GM12878 (cell line): ENCODE measurements at regions not wholly inside any gene's neighbourhood (a gene's known extent, or its start where the extent isn't known, plus 50 kb on each side); places are given as distances from the start of the nearest gene placed in this dataset.

Experiments
- ATAC-seq: fragments of 200-7000 bp; cut with Tn5 transposase; 3 replicates; pipeline ENCODE4 v1.9.1; 2020; ENCODE audit warnings: mild to moderate bottlenecking, moderate library complexity
- BruUV-seq: library from RNA; stranded (reverse); fragments of 400-500 nt; replicated peaks from 2 replicates; lab custom pipeline; 2021; lab: Mats Ljungman, UMichigan
- CTCF ChIA-PET: fragments of 300-600 bp; sonication (Branson Sonifier 250); formaldehyde crosslinking; extraction: SDS; loops from one replicate; lab custom pipeline; 2021; ENCODE audit warnings: inconsistent platforms; lab: Yijun Ruan, JAX
- POLR2A ChIA-PET: fragments of 350-600 bp; formaldehyde crosslinking; extraction: SDS; loops from one replicate; lab custom pipeline; 2021; ENCODE audit warnings: inconsistent platforms; lab: Charles Lee
- RAD21 ChIA-PET: fragments of 300-600 bp; sonication (Branson Sonifier 250); formaldehyde crosslinking; loops from one replicate; lab custom pipeline; 2023; ENCODE audit warnings: antibody characterized with exemption; ENCODE audit not compliant: unreplicated experiment; lab: Charles Lee
- SMC1A ChIA-PET: fragments of 300-600 bp; sonication (Branson Sonifier 250); formaldehyde crosslinking; loops from one replicate; lab custom pipeline; 2023; ENCODE audit not compliant: unreplicated experiment, uncharacterized antibody; lab: Charles Lee
- DNase-seq: peaks from one replicate; pipeline ENCODE4 v3.0.0-alpha.2; 2011; ENCODE audit warnings: low read depth, low spot score
- FAIRE-seq: peaks from 3 replicates; lab custom pipeline; 2011; peaks lifted over from hg19 to GRCh38; lab: Jason Lieb, UNC
- H2AFZ ChIP-seq: 2 replicates; pipeline ENCODE4 v1.6.0; 2011; ENCODE audit warnings: low read depth, low read length, control low read depth; ENCODE audit not compliant: control insufficient read depth
- H3K27ac ChIP-seq: 2 replicates; pipeline ENCODE4 v1.5.1; 2011; ENCODE audit warnings: control low read depth; ENCODE audit not compliant: control insufficient read depth, insufficient read depth
- H3K27me3 ChIP-seq, 2 experiments: replicated peaks in 1 of 2; 2 replicates each; pipeline versions ENCODE4 v1.6.0 to v1.6.1; 2011; ENCODE audit warnings: low read length in 1 of 2; ENCODE audit not compliant: control insufficient read depth in 2 of 2, insufficient read depth in 2 of 2
- H3K36me3 ChIP-seq, 2 experiments: 2 replicates each; pipeline ENCODE4 v1.5.1; 2011; ENCODE audit warnings: low read length in 1 of 2; ENCODE audit not compliant: control insufficient read depth in 2 of 2, insufficient read depth in 2 of 2
- H3K4me1 ChIP-seq: 2 replicates; pipeline ENCODE4 v1.6.1; 2011; ENCODE audit warnings: mild to moderate bottlenecking, low read length, moderate library complexity, mixed read lengths; ENCODE audit not compliant: control insufficient read depth, insufficient read depth
- H3K4me2 ChIP-seq: 2 replicates; pipeline ENCODE4 v1.6.0; 2011; ENCODE audit warnings: control low read depth; ENCODE audit not compliant: control insufficient read depth, insufficient read depth
- H3K4me3 ChIP-seq: fragments of 200-600 bp; sonication (generic); 2 replicates; pipeline ENCODE4 v1.5.1; 2016
- H3K79me2 ChIP-seq: 2 replicates; pipeline ENCODE4 v1.6.0; 2011; ENCODE audit warnings: low read length; ENCODE audit not compliant: control insufficient read depth, insufficient read depth
- H3K9ac ChIP-seq: 2 replicates; pipeline ENCODE4 v1.8.0; 2011; ENCODE audit warnings: low read length, control low read depth, mixed read lengths; ENCODE audit not compliant: control insufficient read depth, insufficient read depth
- H3K9me3 ChIP-seq: replicated peaks from 3 replicates; pipeline ENCODE4 v1.5.1; 2011; ENCODE audit warnings: mild to moderate bottlenecking, low read length; ENCODE audit not compliant: control insufficient read depth, insufficient read depth
- H4K20me1 ChIP-seq: 2 replicates; pipeline ENCODE4 v1.6.0; 2011; ENCODE audit not compliant: control insufficient read depth, insufficient read depth
- CHD1 ChIP-seq: IDR thresholded peaks from 2 replicates; pipeline ENCODE4 v1.6.1; 2012; ENCODE audit warnings: low read depth, low read length, improper control_type of control experiment
- ETV6 ChIP-seq, 2 experiments: fragments of 450-650 bp in 1 of 2; IDR thresholded peaks in 1 of 2; conservative IDR thresholded peaks in 1 of 2; 2 replicates each; pipeline ENCODE4 v1.6.1; 2014; ENCODE audit warnings: antibody characterized with exemption in 1 of 2, borderline replicate concordance in 1 of 2, low read depth in 1 of 2, mild to moderate bottlenecking in 1 of 2, moderate library complexity in 1 of 2
- EZH2 ChIP-seq: IDR thresholded peaks from 2 replicates; pipeline ENCODE4 v1.6.1; 2012; ENCODE audit warnings: low read depth, mild to moderate bottlenecking, control low read depth, inconsistent platforms, low read length, borderline replicate concordance; ENCODE audit not compliant: control insufficient read depth
- FOXM1 ChIP-seq: IDR thresholded peaks from 2 replicates; pipeline ENCODE4 v1.6.1; 2012; ENCODE audit warnings: low read depth, mild to moderate bottlenecking, inconsistent platforms, low read length, moderate library complexity
- HDGF ChIP-seq: fragments of 450-650 bp; IDR thresholded peaks from 2 replicates; pipeline ENCODE4 v1.6.1; 2016; ENCODE audit warnings: antibody characterized with exemption
- MEF2B ChIP-seq: fragments of 450-650 bp; IDR thresholded peaks from 2 replicates; pipeline ENCODE4 v1.6.1; 2018; ENCODE audit warnings: mild to moderate bottlenecking, moderate library complexity; ENCODE audit not compliant: partially characterized antibody, poor library complexity, severe bottlenecking
- MTA3 ChIP-seq: IDR thresholded peaks from 2 replicates; pipeline ENCODE4 v1.6.1; 2012; ENCODE audit warnings: low read length, inconsistent platforms, borderline replicate concordance
- NKRF ChIP-seq: fragments of 450-650 bp; conservative IDR thresholded peaks from 2 replicates; pipeline ENCODE4 v1.6.1; 2017; ENCODE audit warnings: mild to moderate bottlenecking, moderate library complexity
- POLR2AphosphoS2 ChIP-seq: IDR thresholded peaks from 2 replicates; pipeline ENCODE4 v1.6.1; 2011; ENCODE audit warnings: low read depth, mild to moderate bottlenecking, low read length, improper control_type of control experiment, moderate library complexity
- SREBF2 ChIP-seq: IDR thresholded peaks from 2 replicates; pipeline ENCODE4 v1.6.1; 2012; ENCODE audit warnings: mild to moderate bottlenecking, low read length
- TBL1XR1 ChIP-seq: IDR thresholded peaks from 2 replicates; pipeline ENCODE4 v1.6.1; 2012; ENCODE audit warnings: low read depth, low read length, improper control_type of control experiment
- TCF12 ChIP-seq: IDR thresholded peaks from 2 replicates; pipeline ENCODE4 v1.6.1; 2011; ENCODE audit warnings: low read depth, mild to moderate bottlenecking, low read length
- WRNIP1 ChIP-seq: IDR thresholded peaks from 2 replicates; pipeline ENCODE4 v1.6.1; 2011; ENCODE audit warnings: low read depth, low read length, improper control_type of control experiment, borderline replicate concordance
- YY1 ChIP-seq: IDR thresholded peaks from 2 replicates; pipeline ENCODE4 v1.6.1; 2011; ENCODE audit warnings: low read depth, mild to moderate bottlenecking, low read length
- ZBED1 ChIP-seq: IDR thresholded peaks from 2 replicates; pipeline ENCODE4 v1.6.1; 2016; ENCODE audit warnings: borderline replicate concordance
- ZNF622 ChIP-seq: fragments of 450-650 bp; IDR thresholded peaks from 2 replicates; pipeline ENCODE4 v1.6.1; 2017; ENCODE audit warnings: mild to moderate bottlenecking, inconsistent platforms
- WGBS: methylation state at CpG from one replicate; pipeline ENCODE4 v1.1.6; 2016; ENCODE audit warnings: low lambda C conversion rate; ENCODE audit not compliant: insufficient replicate concordance, insufficient coverage; ENCODE audit errors: missing lambda C conversion rate; 5-methylcytosine and 5-hydroxymethylcytosine counted together
- in situ Hi-C: fragments of 300-500 bp; cut with MboI; formaldehyde crosslinking; loops from 9 replicates; pipeline ENCODE4 v1.14.3; 2018; ENCODE audit warnings: mixed read lengths
- intact Hi-C: fragments of 100-400 bp; cut with micrococcal nuclease; formaldehyde crosslinking; loops from one replicate; pipeline ENCODE4 v1.14.2; 2022; ENCODE audit not compliant: unreplicated experiment
- TF ChIP-seq, protein P1 (sequence below): IDR thresholded peaks from 2 replicates; pipeline ENCODE4 v1.6.1; 2011; ENCODE audit warnings: borderline replicate concordance, low read depth, mild to moderate bottlenecking, moderate library complexity, mixed read lengths, low read length; ENCODE audit not compliant: insufficient read depth; ENCODE audit errors: extremely low read length
- TF ChIP-seq, protein P2 (sequence below): IDR thresholded peaks from 2 replicates; pipeline ENCODE4 v1.6.1; 2011; ENCODE audit warnings: low read depth, mild to moderate bottlenecking, low read length, moderate library complexity, borderline replicate concordance; ENCODE audit errors: extremely low read depth

- Histone ChIP-seq H3K9ac (no peak overlapping the region), H3K27ac (no peak overlapping the region), H3K4me2 (no peak overlapping the region), H2AFZ (no peak overlapping the region), H3K4me1 (no peaks in the 10 kb centered on the region), H3K9me3 (no peaks in the 10 kb centered on the region), H3K27me3 (no peaks in the 10 kb centered on the region), H3K36me3 (no peaks in the 10 kb centered on the region), H4K20me1 (no peaks in the 10 kb centered on the region), H3K4me3 (no peak overlapping the region), H3K79me2 (no peaks in the 10 kb centered on the region)
- no peak for ATAC-seq
- DNase-seq, result no peak
- TF ChIP-seq TBL1XR1, result no peak
- TF ChIP-seq YY1, result no peak
- TF ChIP-seq ZBED1, result no peak
- TF ChIP-seq SREBF2, result no peak
- no peak for TF ChIP-seq POLR2AphosphoS2
- TF ChIP-seq MTA3, result no peak
- no peak for TF ChIP-seq MEF2B
- TF ChIP-seq, protein P1, sequence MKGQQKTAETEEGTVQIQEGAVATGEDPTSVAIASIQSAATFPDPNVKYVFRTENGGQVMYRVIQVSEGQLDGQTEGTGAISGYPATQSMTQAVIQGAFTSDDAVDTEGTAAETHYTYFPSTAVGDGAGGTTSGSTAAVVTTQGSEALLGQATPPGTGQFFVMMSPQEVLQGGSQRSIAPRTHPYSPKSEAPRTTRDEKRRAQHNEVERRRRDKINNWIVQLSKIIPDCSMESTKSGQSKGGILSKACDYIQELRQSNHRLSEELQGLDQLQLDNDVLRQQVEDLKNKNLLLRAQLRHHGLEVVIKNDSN, result no peak
- TF ChIP-seq FOXM1, result no peak
- TF ChIP-seq NKRF, result no peak
- TF ChIP-seq TCF12, result no peak
- no peak for TF ChIP-seq CHD1
- TF ChIP-seq, protein P2, sequence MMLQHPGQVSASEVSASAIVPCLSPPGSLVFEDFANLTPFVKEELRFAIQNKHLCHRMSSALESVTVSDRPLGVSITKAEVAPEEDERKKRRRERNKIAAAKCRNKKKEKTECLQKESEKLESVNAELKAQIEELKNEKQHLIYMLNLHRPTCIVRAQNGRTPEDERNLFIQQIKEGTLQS, result no peak
- no peak for TF ChIP-seq HDGF
- TF ChIP-seq WRNIP1, result no peak
- TF ChIP-seq EZH2, result no peak
- TF ChIP-seq ETV6 (conservative IDR thresholded peaks at IDR 0.05 in 1 of 2, IDR thresholded peaks at IDR 0.05 in 1 of 2; ENCODE audit: borderline replicate concordance in 1 of 2, low read depth in 1 of 2), result no peak
- no peak for TF ChIP-seq ZNF622
- ChIA-PET RAD21 (no interaction called here), CTCF (interaction anchor here (1.2 kb wide), 1 partner anchor 9 kb away, joined by 3 read pairs; no protein-coding TSS in a partner anchor), POLR2A (no interaction called here), SMC1A (no interaction called here)
- no peak for FAIRE-seq
- WGBS, result 0% methylated on average over 2 of the region's 2 CpGs
- intact Hi-C loops, result loop anchor here (10.0 kb wide), 1 partner anchor 66 kb away; no protein-coding TSS in a partner anchor
- BruUV-seq, result no TSS peak
- in situ Hi-C loops, result no loop called here
These were observed 443.7 kb downstream of the TYW1 start for GRCh38 chr7:67440321-67440720.
